GM19438 (cell line): ENCODE measurements at regions not wholly inside any gene's neighbourhood (a gene's known extent, or its start where the extent isn't known, plus 50 kb on each side); places are given as distances from the start of the nearest gene placed in this dataset.

Source experiments
- ATAC-seq: cut with Tn5 transposase; IDR thresholded peaks from one replicate; pipeline ENCODE4 v1.9.1; 2021; ENCODE audit warnings: low read depth; ENCODE audit not compliant: unreplicated experiment

DNA sequence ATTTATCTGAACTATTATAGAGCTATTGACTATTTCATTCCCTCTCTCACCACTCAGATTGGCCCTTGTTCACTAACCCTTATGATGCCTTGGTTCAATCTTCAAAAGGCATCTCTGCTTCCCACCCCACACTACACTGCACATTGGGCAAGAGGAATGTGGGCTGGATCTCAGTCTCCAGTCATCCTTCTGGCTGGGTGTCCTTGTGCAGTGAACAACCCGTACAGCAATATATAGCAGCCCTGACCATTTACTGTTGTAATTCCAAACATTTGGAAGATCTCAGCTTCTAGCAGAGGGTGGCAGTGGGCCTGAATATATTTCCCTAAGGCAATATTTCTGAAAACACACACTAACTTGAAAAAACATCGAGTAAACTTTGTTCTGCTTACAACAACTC, 199.2 kb upstream of the GDNF start:
- no peak for ATAC-seq

DNA sequence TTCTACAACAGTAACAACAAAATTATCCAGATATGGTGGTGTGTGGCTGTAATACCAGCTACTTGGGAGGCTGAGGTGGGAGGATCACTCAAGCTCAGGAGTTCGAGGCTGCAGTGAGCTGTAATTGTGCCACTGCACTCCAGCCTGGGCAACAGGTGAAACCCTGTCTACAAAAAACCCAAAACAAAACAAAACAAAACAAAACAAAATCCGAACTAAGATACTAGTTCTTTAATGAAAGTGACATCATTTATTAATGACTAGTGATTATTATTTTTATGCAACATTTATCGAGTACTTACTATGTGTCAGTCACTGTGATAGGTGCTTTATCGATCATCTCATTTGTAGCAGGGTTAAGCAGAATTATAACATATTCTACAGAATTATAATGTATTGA, 196.9 kb upstream of the GDNF start:
- no peak for ATAC-seq

DNA sequence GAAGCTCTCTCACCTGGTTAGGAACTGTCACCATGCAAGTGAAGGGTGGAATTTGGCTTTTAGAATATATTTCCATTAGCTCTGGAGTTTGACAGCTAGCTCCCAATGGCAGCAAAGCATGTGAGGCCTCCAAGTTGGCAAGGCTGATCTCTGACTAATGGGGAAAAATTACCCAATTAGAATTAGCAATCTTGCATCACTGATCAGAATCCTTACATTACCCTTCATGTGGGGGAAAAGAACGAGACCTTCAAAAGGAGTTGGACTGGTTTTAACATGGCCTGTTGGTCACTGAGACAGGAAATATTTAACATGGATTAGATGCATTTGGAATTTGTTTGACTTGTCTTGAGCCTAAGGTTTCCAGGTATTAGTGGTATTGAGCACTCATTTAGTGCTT, 192.3 kb upstream of the GDNF start:
- ATAC-seq = no peak

- ATAC-seq = no peak
Observed at GRCh38 chr5:38031304-38031703, 191.5 kb upstream of the GDNF start.

GRCh38 chr5:38029397-38030065, 189.7 kb upstream of the GDNF start:
- ATAC-seq = no peak

DNA sequence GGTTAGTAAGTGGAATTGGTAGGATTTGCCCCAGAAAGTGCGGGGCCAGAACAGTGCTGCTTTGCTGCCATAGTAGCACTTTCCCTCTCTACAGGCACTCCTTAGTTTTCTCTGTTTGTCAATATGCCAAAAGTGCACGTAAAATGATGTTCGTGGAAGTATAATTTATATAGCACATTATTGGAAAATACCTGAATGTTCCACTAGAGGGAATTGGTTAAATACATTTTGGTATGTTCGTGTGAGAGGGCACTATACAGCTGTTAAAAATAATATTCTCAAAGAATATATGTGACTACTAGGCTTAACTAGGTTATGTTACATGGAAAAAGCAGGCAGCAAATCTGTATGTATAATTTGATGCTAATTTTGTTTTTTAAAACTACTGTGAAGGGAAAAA, 184.0 kb upstream of the GDNF start:
- ATAC-seq = no peak

GRCh38 chr5:38023371-38023770, 183.5 kb upstream of the GDNF start:
- ATAC-seq = no peak

DNA sequence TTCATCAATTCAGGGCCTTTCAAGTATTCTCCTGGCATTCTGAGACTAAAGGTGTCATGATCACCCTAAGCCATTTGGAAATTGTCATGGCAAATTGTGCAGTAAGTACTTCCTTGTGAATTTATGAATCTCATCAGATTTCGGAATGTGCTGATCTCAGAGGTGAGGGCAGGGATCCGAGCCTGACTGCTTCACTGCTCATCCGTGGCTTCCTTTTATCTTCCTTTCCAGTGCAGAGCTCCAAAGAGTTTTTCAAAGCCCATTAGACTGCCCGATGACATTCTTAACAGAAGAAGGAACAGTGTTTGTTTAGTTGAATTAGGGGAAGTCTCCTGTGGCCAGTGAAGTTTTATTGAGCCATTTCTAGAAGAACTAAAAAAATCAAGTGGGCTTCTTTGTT, 182.8 kb upstream of the GDNF start:
- ATAC-seq = no peak

GRCh38 chr5:38018016-38018415, 178.2 kb upstream of the GDNF start:
- no peak for ATAC-seq

GRCh38 chr5:38013107-38013506, 173.3 kb upstream of the GDNF start:
- no peak for ATAC-seq

- no peak for ATAC-seq
Observed at GRCh38 chr5:38011668-38012188, 171.9 kb upstream of the GDNF start.

DNA sequence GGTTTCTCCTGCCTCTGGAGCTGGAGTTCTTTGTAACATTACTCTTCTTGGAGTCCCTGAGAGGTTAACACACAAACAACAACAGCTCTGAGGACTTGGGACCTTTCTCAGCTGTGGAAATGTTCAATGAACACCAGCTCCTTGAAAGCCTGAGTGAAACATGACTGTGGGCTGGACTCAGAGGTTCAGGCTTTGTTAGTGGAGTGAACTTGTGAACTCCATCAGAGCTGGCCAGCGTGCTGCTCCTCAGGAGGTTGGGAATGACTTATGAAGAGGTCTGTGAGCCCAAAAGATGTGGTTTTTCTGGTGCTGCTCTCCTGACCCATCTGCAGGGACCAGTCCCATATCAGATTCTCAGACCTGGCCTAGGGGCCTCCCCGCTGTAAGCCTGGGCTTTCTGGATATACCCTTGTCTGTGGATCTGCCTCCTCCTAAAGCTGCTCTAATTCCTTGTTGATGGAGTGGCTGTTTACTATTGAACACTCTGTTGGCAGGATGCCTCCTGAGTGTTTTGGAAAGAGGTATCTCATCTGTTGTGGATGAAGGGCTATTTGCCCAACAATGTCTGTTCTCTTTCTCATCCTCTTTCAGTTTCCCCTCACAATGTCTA, 170.0 kb upstream of the GDNF start:
- ATAC-seq = no peak

- ATAC-seq = no peak
Observed at GRCh38 chr5:38008198-38008597, 168.4 kb upstream of the GDNF start.

- no peak for ATAC-seq
Observed at GRCh38 chr5:37999593-37999992, 159.8 kb upstream of the GDNF start.

- no peak for ATAC-seq
Observed at GRCh38 chr5:37996918-37997317, 157.1 kb upstream of the GDNF start.

DNA sequence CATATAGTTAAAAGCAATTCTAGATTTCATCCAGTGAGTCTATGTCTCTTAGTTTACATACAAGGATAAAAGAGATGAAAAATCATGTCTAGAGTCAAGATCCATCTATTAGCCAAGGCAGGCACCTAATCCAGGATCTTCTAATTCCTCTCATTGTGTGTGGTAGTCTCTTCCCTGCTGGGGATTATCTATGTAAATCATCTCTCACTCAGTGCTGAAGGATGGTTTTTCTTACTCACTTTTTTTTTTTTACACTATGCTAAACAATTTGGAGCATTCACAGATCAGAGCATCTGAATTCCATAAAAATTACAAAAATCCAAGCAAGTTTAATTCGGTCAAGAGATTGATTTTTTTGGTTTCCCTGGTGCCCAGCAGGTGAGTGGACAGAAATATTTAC, 154.9 kb upstream of the GDNF start:
- ATAC-seq = no peak

GRCh38 chr5:37991301-37992299, 151.8 kb upstream of the GDNF start:
- no peak for ATAC-seq

DNA sequence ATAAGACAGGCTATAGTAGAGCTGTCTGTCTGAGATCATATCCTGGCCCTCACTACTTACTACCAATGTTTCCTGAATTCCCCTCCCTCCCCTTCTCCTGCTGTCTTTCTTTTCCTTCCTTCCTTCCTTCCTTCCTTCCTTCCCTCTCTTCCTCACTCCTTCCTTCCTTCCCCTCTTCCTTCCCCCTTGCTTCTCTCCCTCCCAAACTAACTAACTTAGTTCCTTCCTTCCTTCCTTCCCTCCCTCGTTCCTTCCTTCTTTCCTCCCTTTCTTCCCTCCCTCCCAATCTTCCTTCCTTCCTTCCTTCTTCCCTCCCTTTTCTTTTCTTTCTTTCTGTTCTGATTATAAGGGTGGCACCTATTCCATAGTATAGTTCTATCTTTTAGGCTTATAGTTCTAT, 150.0 kb upstream of the GDNF start:
- ATAC-seq = no peak

DNA sequence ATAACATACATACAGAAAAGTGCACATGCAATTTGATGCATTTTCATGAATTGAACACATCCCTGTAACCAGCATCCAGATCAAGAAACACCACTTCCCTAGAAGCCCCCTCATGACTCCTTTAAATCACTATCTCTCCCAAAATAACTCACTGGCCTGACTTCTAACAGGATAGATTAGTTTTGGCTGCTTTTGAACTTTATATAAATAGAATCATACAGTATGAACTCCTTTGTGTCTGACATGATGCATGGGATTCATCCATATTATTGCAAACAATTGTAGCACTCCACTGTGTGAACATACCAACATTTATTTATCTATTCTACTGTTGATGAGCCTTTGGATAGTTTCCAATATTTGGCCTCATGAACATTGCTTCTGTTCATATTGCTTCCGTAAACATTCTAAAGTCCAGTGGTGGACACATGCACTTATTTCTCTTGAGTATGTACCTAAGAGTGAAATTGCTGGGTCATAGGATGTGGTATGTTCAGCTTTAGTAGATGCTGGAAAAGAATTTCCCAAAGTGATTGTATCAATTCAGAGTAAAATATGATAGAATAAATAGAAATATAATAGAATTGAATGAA, 148.7 kb upstream of the GDNF start:
- ATAC-seq = no peak

- no peak for ATAC-seq
Observed at GRCh38 chr5:37984300-37984699, 144.5 kb upstream of the GDNF start.

DNA sequence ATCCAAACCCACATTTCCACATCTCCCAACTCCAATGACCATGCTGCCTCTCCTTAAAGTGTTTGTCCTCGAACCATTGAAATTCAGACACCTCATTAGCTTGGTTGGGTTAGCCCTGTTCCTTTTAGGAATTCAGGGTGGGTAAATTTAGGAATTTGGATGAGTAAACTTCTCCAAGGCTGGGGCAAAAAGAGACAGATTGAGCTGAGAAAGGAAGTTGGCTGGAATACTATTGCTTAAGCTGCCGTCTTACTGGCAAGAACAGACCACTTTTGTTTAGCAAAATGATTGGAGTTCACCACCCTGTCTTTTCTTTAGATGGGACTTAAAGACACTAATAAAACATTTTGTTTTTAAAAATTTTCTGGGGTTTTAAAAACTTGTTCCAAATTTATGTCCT, 143.6 kb upstream of the GDNF start:
- no peak for ATAC-seq
